ENCODE measurements at regions not wholly inside any gene's neighbourhood (a gene's known extent, or its start where the extent isn't known, plus 50 kb on each side); places are given as distances from the start of the nearest gene placed in this dataset.

- DNase-seq: no peak
Measured at GRCh38 chr6:100944644-100945043, 63.5 kb upstream of the ASCC3 start.

GRCh38 chr6:100946021-100946540 lies 65.0 kb upstream of the ASCC3 start:
- DNase-seq: no peak

GRCh38 chr6:100946711-100947110 lies 65.6 kb upstream of the ASCC3 start:
- no peak for DNase-seq

- DNase-seq: no peak
Measured at GRCh38 chr6:100948381-100949133, 67.4 kb upstream of the ASCC3 start.

GRCh38 chr6:100952006-100952405 lies 70.9 kb upstream of the ASCC3 start:
- DNase-seq: no peak

GRCh38 chr6:100959280-100959679 lies 78.2 kb upstream of the ASCC3 start:
- no peak for DNase-seq

- no peak for DNase-seq
Measured at GRCh38 chr6:100962466-100962865, 81.3 kb upstream of the ASCC3 start.

- no peak for DNase-seq
Measured at GRCh38 chr6:100965067-100965466, 83.9 kb upstream of the ASCC3 start.

- no peak for DNase-seq
Measured at GRCh38 chr6:100968949-100969348, 87.8 kb upstream of the ASCC3 start.

- no peak for DNase-seq
Measured at GRCh38 chr6:100979267-100979666, 98.1 kb upstream of the ASCC3 start.

- DNase-seq: no peak
Measured at GRCh38 chr6:100980949-100981348, 99.8 kb upstream of the ASCC3 start.

GRCh38 chr6:100986921-100987320 lies 105.8 kb upstream of the ASCC3 start:
- DNase-seq: no peak

- DNase-seq: no peak
Measured at GRCh38 chr6:100987556-100987955, 106.4 kb upstream of the ASCC3 start.

GRCh38 chr6:100988391-100988984 lies 107.4 kb upstream of the ASCC3 start:
- no peak for DNase-seq

- DNase-seq: no peak
Measured at GRCh38 chr6:100990070-100990469, 108.9 kb upstream of the ASCC3 start.

- DNase-seq: no peak
Measured at GRCh38 chr6:100996409-100996808, 115.3 kb upstream of the ASCC3 start.

GRCh38 chr6:100998111-100998510 lies 117.0 kb upstream of the ASCC3 start:
- DNase-seq: no peak

- no peak for DNase-seq
Measured at GRCh38 chr6:100999034-100999597, 118.0 kb upstream of the ASCC3 start.

- DNase-seq: no peak
Measured at GRCh38 chr6:101000341-101000740, 119.2 kb upstream of the ASCC3 start.

GRCh38 chr6:101001012-101001411 lies 119.9 kb upstream of the ASCC3 start:
- no peak for DNase-seq

GRCh38 chr6:101001607-101002006 lies 120.5 kb upstream of the ASCC3 start:
- no peak for DNase-seq

- no peak for DNase-seq
Measured at GRCh38 chr6:101003075-101003474, 121.9 kb upstream of the ASCC3 start.

- no peak for DNase-seq
Measured at GRCh38 chr6:101011186-101011585, 130.1 kb upstream of the ASCC3 start.

- DNase-seq: no peak
Measured at GRCh38 chr6:101013612-101014195, 132.6 kb upstream of the ASCC3 start.

Data from NK-92 treated with Interleukin-12 subunit alpha and Interleukin-12 subunit beta, amount 100 ng/mL, for 24 hours (cell line).